Peyer's patch (tissue), 4 donors: ENCODE measurements at regions not wholly inside any gene's neighbourhood (a gene's known extent, or its start where the extent isn't known, plus 50 kb on each side); places are given as distances from the start of the nearest gene placed in this dataset.

Experiments used
- CTCF ChIP-seq, 6 experiments: fragments of 450-650 bp in 4 of 6; fragments of 200-600 bp in 2 of 6; sonication (generic) in 1 of 6; IDR thresholded peaks; one replicate each; pipeline ENCODE4 v1.5.1; 2017 to 2019; ENCODE audit warnings: antibody characterized with exemption in 6 of 6, mild to moderate bottlenecking in 3 of 6, moderate library complexity in 1 of 6
- POLR2A ChIP-seq, 2 donors: fragments of 450-650 bp; IDR thresholded peaks; one replicate each; pipeline ENCODE4 v1.5.1; 2017; ENCODE audit warnings: antibody characterized with exemption in 2 of 2, mild to moderate bottlenecking in 2 of 2, moderate library complexity in 2 of 2

- TF ChIP-seq CTCF (IDR thresholded peaks at IDR 0.05) (no peak), POLR2A (IDR thresholded peaks at IDR 0.05) (no peak)
Observed at GRCh38 chr4:140242357-140243277, 88.6 kb upstream of the MAML3 start.
